ENCODE measurements at regions not wholly inside any gene's neighbourhood (a gene's known extent, or its start where the extent isn't known, plus 50 kb on each side); places are given as distances from the start of the nearest gene placed in this dataset.
A peak's percentile ranks its signal among the peaks of the same experiment; 100 is the strongest.

DNA sequence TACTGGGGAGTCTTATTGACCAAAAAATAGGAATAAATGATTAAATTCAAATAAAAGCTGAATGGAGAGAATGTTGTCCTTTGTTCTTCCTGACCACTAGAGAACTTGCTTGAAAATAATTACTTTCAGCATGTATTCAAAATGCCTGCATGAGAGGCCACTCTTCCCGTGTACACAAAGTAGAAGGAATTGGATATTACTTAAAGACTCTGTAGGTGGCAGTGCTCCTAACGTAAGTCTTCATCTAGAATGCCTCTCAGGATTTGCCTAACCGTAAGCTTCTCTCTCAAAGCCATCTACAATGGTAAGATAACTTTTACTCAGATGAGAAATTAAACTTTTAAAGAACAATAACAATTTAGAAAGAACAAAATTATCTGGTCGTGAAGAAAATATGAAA lies 620.0 kb upstream of the CCNG1 start:
- TF ChIP-seq, protein P1, sequence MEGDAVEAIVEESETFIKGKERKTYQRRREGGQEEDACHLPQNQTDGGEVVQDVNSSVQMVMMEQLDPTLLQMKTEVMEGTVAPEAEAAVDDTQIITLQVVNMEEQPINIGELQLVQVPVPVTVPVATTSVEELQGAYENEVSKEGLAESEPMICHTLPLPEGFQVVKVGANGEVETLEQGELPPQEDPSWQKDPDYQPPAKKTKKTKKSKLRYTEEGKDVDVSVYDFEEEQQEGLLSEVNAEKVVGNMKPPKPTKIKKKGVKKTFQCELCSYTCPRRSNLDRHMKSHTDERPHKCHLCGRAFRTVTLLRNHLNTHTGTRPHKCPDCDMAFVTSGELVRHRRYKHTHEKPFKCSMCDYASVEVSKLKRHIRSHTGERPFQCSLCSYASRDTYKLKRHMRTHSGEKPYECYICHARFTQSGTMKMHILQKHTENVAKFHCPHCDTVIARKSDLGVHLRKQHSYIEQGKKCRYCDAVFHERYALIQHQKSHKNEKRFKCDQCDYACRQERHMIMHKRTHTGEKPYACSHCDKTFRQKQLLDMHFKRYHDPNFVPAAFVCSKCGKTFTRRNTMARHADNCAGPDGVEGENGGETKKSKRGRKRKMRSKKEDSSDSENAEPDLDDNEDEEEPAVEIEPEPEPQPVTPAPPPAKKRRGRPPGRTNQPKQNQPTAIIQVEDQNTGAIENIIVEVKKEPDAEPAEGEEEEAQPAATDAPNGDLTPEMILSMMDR (conservative IDR thresholded peaks at IDR 0.05) = peak; percentile 14
- TF ChIP-seq ZFX (IDR thresholded peaks at IDR 0.05) = no peak

Measured in C4-2B (cell line).